DMS114 treated with DMSO at 0.1 percent for 48 hours (cell line): ENCODE measurements at regions not wholly inside any gene's neighbourhood (a gene's known extent, or its start where the extent isn't known, plus 50 kb on each side); places are given as distances from the start of the nearest gene placed in this dataset.

ENCODE experiments used
- DNase-seq: peaks from one replicate; lab custom pipeline; 2025; ENCODE audit not compliant: unreplicated experiment; lab: John Stamatoyannopoulos, UW

DNA sequence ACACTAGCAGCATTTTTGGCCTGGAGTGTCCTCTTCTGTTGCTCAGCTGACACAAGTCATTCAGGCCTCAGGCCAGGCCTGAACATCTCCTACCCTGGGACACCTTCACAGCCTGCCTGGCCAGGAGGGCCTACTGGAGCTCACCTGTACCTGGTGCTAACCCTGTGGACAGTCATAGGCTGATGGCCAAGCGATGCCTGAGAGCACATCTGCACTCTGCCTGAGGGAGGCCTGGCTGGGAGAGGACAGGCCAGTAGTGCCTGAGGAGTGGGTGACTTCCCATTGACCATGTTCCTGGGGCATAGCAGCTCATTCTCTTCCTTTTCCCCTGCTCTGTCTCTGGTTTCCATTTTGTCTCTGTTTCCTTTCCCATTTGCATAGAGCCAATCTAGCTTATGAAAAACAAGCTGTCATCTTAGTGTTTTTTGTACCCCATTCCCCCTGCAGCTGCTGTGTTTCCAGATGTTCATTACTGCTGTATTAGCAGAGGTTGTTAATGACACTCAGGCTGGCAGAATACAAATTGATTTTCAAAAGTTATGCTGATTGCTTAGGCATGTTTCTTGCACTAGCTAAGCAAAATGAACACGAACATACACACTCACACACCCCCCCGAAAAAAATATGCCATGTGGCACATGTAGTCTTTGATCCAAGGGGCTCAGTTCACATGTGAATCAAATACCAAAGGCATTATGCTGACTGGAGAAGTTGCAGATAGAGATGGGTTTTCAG is 149.7 kb upstream of the HS6ST1 start:
- no peak for DNase-seq

DNA sequence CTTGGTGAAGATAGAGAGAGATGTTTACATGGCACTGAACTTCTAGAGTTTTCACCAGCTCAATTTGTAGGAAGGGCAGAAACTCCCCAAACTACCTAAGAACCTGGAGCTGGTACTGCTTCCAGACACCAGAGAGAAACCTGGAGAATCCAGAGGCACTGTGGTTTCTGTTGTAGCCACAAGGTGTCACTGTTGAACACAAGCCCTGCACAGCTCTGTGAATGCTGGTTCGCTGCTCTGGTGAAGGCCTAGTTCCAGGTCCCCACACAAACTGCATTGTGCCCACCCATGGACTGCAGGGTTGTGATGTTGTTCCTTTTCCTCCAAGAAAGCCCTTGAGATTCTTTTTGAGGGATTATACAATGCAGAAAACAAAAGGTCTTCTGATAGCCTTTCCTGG is 150.5 kb upstream of the HS6ST1 start:
- no peak for DNase-seq

DNA sequence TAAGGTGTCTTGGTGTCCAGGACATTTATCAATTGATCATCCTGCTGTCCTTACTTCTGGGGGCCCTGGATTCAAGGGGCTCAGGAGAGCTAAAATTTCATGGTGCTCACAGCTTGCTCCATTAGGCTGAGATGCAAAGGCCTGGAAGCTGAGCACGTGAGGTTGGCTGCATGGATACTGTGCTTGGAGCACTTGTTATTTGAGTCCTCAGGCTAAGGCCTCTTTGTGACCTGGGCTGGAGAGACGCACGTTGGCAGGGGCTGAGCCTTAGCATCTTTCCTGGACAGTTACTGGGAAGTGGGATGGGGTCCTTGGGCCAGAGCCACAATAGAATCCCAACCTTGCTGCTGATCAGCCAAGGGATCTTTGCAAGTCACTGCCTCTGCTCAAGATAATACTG is 151.2 kb upstream of the HS6ST1 start:
- no peak for DNase-seq

GRCh38 chr2:128472789-128473174 is 154.1 kb upstream of the HS6ST1 start:
- no peak for DNase-seq

DNA sequence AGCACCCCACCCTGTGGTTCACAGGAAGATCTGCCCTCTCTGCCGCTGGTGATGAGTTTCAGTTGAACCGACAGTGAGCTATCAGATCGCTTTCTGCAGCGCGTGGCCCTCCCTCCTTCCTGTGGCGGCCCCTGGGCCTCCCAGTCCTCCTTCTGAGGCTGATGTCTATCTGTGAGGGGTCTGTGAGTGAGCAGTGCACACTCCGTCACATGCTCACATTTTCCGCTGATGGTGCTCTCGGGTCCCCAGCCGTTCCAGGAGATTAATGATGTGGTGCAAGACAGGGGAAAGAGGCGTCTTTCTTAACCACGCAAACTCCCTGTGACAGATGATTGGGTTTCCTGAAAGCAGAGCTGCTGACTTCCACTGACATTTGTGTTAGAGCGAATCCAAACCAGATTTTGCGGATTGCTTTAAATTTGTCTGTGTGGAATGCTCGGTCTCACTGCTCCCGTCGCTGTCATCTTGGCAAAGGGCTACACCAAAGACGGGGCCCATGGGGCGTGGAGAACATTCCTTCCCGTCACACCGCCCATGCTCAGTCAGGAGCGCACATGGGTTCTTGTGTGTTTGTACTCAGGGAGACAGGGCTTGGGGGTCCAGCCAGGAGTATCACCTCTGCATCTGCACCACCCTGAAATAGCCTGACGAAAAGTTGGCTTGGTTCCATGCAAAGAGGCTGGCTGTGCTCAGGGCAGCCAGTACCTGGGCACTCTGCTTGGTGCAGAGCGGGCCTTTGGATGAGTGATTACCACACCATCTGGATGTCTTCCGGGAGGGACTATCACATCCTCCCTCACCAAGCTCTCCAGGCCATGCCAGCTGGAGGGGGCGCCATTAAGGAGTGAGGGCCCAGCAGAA is 154.7 kb upstream of the HS6ST1 start:
- DNase-seq: no peak

GRCh38 chr2:128474036-128474955 is 155.6 kb upstream of the HS6ST1 start:
- no peak for DNase-seq

GRCh38 chr2:128474962-128475361 is 156.3 kb upstream of the HS6ST1 start:
- no peak for DNase-seq

DNA sequence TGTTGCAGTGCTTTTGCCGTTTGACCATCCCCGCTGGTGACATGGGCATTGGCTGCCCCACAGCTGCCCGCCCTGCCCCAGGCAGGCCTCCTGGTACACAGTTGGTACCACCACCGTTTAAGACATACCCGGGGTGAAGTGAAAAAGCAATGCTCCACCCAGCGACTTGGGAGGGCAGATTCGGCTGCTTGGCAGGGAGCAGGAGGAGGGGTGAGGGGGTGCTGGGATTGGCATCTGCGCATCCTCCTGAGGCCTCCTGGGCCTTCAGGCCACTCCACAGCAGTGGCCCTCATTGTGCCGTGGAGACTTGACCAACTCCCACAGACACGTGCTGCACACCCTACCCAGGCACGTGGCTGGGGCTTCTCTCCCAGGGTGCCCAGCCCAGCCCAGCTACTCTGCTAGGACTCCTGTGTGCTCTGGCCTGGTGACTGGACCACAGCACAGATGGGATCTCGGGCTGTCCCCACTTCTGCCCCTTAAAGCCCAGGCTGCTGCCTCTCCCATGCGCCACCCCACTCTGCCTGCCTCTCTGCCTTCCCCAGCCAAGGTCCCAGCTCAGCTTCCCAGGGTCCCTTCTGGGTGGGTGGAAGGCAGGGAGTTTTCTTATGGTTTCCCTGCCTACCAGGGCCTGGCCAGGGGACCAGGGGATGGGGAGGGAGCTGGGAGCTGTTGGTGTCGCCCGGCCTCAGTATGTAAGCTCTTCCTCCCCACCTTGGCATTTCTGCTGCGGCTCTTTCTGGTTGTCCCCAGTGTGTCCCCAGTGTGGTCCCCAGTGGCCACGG is 157.0 kb upstream of the HS6ST1 start:
- no peak for DNase-seq

DNA sequence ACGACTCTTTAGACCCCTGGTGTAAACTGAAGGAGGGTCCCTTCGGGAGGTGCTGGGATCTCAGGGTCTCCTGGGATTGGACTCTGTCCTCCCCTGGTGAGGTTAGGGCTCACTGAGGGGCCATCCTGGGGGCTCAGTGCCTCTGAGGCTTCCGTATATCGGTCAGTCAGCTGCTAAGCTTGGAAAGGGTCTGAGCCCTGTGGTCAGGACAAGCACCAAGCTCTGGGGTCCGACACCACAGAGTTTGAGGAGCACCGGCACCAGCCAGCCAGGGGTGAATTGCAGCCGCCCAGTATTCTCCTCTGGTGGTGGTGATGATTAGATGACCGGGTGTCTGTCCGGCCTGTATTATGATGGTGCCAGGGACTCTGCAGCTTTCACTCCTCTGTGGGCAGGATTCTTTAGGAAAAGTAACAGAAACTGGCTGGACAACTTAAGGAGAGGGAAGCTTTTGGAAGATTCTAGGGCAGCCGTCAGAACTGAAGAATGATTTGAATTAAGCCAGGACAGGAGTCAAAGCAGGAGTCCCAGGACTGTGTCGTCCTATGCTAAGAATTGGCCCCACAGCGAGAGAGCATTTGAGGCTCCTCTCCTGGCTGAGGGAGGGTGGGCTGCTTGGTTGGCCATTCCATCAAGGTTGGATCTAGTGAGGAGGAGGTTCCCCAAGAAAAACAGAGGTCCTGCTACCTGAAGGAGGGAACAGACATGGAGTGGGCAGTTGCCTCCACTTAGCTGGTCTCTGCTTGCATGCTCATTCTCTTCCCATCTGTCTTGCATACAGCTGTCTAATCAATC is 158.6 kb upstream of the HS6ST1 start:
- DNase-seq: no peak

DNA sequence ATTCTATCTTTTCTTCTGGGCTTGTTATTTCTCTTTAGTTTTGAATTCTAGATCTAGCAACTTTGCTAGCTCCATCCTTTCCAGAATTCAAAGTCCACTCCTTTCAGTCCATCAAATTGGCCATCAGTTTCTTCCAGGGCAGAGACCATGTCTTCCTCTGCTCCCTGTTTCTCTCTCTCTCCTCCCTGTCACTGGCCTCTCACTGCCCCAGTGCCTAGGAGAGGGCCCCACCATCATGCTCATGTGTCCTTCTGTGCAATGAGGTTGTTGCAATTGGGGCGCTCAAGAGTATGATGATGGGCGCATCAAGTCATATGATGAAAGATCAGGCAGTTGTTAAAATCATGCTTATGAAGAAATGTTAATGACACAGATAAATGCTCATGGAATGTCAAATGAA is 159.2 kb upstream of the HS6ST1 start:
- DNase-seq: no peak

DNA sequence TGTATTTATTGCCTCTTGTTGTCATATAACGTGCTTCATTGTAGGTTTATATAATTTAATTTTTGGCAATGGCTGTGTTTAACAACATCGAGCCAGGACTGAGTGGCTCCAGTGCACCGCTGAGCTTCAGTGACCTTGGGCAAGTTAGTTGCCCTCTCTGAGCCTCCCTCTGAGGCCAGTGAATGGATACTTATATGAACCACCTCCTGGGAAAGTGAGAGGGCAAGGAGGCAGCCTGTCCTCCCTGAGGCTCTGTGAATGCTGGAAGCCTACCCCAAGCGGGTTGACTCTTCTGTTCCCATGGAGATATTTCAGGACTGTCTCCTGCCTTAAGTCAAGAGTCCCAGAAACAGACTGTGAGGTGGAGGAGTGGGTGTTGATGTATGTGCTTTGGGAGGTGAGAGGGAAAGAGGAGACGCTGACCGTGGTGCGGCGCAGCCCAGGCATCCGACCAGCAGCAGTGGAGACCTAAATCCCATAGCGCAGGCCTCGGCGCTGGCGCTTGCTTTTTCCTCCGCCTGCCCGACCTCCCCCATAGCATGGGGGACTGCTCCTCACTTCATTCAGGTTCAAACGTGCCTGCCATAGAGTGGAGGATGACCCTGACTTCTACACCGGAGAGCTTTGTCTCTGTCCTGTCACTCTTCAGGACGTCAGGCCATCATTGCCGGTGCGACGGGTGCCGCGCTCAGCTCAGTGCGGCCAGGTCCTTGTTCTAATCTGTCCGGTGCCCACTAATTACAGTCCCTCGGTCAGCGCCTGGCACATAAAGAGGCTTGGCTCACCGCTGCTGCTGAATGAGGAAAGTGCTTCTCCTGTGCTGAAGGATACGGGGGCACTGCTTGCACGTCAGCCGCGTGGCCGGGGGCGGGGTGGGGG is 167.3 kb upstream of the HS6ST1 start:
- no peak for DNase-seq

DNA sequence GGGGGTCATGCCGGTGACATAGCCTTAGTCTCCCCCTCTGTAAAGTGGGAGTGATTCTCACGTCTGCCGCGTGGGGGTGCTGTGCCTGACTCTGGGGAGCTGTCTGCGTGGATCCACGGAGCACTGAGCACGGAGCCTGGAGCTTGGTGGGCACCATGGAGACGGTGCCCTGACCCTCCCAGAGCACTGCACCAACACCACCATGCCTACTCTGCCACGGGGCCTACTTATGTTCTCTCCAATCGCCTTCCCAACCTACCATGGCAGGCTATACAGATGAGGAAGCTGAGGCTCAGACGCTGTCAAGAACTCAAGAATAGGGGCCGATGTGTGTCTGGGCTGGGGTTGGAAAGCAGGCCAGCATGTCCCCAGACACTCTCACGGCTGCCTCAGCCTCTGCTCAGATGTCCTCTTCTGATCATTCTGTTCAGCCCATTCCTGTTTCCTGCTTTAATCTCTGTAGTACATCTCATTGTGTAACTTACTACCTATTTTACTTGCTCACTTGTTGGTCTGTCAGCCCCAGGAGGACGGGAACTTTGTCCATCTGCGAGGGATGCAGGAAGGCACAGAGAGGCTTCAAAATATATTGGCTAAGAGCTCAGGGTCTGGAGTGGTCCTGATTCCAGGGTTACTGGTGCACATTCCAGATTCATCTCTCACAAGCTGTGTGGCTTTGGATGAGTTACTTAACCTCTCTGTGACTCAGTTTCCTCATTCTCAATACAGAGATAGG is 168.1 kb upstream of the HS6ST1 start:
- no peak for DNase-seq

DNA sequence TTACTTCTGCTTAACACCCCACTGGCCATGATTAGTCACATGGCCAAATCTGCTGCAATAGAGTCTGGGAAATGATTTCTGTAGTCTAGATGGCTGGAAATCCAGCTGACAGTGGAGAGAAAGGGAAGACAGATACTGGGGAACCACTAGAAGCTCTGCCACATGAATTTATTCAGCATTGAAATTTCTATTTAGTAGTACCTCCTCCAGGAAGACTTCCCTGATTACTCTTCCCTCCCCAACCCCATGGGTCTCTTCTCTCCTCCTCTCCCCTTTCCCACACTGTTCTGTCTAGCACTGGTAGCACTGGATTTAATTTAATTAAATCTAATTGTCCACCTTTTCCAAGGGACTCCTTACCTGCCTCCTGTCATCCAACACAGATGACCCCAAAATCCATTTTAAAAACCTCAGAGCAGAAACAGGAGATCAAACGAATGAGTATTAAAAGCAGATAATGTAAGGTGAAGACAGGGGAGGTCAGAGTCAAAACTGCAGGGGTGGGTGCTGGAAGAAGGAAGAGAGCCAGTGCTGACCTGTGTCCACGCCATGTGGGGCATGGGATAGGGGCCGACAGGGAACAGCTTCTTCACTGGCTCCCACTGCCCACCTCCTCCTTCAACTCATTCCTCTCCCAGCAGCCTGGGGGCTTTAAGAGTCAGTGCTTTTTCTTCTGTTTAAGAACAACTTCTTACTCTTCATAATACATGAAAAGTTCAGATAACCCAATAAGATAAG is 169.2 kb upstream of the HS6ST1 start:
- no peak for DNase-seq

DNA sequence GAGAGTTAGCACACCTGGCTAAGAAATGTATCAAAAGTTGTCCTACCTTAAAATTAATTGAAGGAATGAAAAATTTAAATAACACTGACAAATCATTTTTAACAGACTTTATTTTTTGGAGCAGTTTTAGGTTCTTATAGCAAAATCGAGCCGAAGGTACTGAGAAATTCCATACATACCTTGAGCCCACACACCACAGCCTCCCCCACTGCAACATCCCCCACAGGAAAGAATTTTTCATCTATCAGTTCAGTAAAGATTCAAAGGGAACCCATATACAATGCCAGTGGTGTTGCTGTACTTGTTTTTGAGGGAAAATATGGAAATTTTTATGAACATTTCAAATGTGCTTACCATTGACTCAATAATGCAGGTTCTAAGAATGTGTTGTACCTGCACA is 169.8 kb upstream of the HS6ST1 start:
- no peak for DNase-seq

- no peak for DNase-seq
Measured at GRCh38 chr2:128489526-128490273, 171.0 kb upstream of the HS6ST1 start.

DNA sequence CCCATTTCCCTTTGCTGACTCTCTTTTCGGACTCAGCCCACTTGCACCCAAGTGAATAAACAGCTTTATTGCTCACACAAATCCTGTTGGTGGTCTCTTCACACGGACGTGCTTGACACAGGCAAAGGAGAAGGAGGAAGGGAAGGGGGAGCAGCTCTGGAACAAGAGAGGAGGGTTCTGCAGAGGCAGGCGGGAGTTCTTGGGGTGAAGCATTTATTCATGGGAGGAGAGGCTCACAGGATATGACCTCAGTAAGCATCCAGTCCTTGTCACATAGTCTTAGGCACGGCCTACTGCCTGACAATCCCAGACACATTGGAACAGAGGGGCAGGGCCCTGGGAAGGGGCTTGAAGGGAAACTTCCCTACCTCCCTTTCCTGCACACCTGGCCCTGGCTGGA is 171.7 kb upstream of the HS6ST1 start:
- no peak for DNase-seq
